WTC11 (cell line): ENCODE measurements at regions not wholly inside any gene's neighbourhood (a gene's known extent, or its start where the extent isn't known, plus 50 kb on each side); places are given as distances from the start of the nearest gene placed in this dataset.

Experiments
- ATAC-seq: fragments of 200-7000 bp; cut with Tn5 transposase; 2 replicates; pipeline ENCODE4 v1.10.0; 2021; ENCODE audit warnings: mild to moderate bottlenecking, moderate library complexity
- CTCF ChIA-PET: fragments of 300-600 bp; sonication (Branson Sonifier 250); formaldehyde crosslinking; loops from one replicate; lab custom pipeline; 2021; ENCODE audit warnings: antibody characterized with exemption; lab: Charles Lee
- POLR2A ChIA-PET: fragments of 350-600 bp; sonication (Branson Sonifier 250); formaldehyde crosslinking; loops from one replicate; lab custom pipeline; 2021; ENCODE audit warnings: antibody characterized with exemption; lab: Charles Lee
- DNase-seq: peaks from one replicate; pipeline ENCODE4 v3.0.0; 2021; ENCODE audit warnings: low spot score
- H3K27ac Mint-ChIP-seq: 2 replicates; pipeline ENCODE4 v1.8.0; 2021; ENCODE audit warnings: mixed read lengths
- H3K27me3 Mint-ChIP-seq: 2 replicates; pipeline ENCODE4 v1.8.0; 2021; ENCODE audit warnings: low read depth, mild to moderate bottlenecking, moderate library complexity, mixed read lengths
- H3K36me3 Mint-ChIP-seq: 2 replicates; pipeline ENCODE4 v1.8.0; 2021; ENCODE audit warnings: mixed read lengths
- H3K4me1 Mint-ChIP-seq: 2 replicates; pipeline ENCODE4 v1.8.0; 2022; ENCODE audit warnings: mixed read lengths
- H3K4me3 Mint-ChIP-seq: 2 replicates; pipeline ENCODE4 v1.8.0; 2021; ENCODE audit warnings: mild to moderate bottlenecking, moderate library complexity, mixed read lengths
- H3K9me3 Mint-ChIP-seq: 2 replicates; pipeline ENCODE4 v1.8.0; 2021; ENCODE audit warnings: mixed read lengths
- CDX4 ChIP-seq: fragments of 250-450 bp; sonication (Bioruptor Pico); IDR thresholded peaks from 2 replicates; pipeline ENCODE4 v1.9.0; 2021; ENCODE audit warnings: moderate library complexity, mild to moderate bottlenecking, inconsistent platforms, borderline replicate concordance
- CTCF ChIP-seq: fragments of 200-600 bp; IDR thresholded peaks from 2 replicates; pipeline ENCODE4 v1.8.0; 2022; ENCODE audit warnings: antibody characterized with exemption
- FOXP1 ChIP-seq: sonication (generic); formaldehyde crosslinking; IDR thresholded peaks from 2 replicates; pipeline ENCODE4 v1.8.0; 2022; ENCODE audit warnings: missing genetic modification reagents, mild to moderate bottlenecking, moderate library complexity, borderline replicate concordance
- GRHL2 ChIP-seq: fragments of 250-450 bp; sonication (Bioruptor Pico); IDR thresholded peaks from 2 replicates; pipeline ENCODE4 v1.8.0; 2022; ENCODE audit warnings: mild to moderate bottlenecking, moderate library complexity; ENCODE audit not compliant: insufficient replicate concordance, severe bottlenecking
- HMGA2 ChIP-seq: fragments of 250-450 bp; sonication (Bioruptor Pico); IDR thresholded peaks from 2 replicates; pipeline ENCODE4 v1.4.0; 2021; ENCODE audit warnings: mild to moderate bottlenecking, moderate library complexity
- JUN ChIP-seq: sonication (generic); formaldehyde crosslinking; IDR thresholded peaks from 2 replicates; pipeline ENCODE4 v1.8.0; 2023; ENCODE audit warnings: mild to moderate bottlenecking, missing genetic modification reagents
- KAT7 ChIP-seq: sonication (generic); formaldehyde crosslinking; IDR thresholded peaks from 2 replicates; pipeline ENCODE4 v1.8.1; 2023; ENCODE audit warnings: missing genetic modification reagents, mild to moderate bottlenecking, borderline replicate concordance
- OVOL2 ChIP-seq: fragments of 250-450 bp; sonication (Bioruptor Pico); IDR thresholded peaks from 2 replicates; pipeline ENCODE4 v1.9.0; 2021; ENCODE audit warnings: mild to moderate bottlenecking, borderline replicate concordance
- SP1 ChIP-seq: sonication (generic); formaldehyde crosslinking; conservative IDR thresholded peaks from 2 replicates; pipeline ENCODE4 v1.8.1; 2022; ENCODE audit warnings: missing genetic modification reagents
- ZBTB21 ChIP-seq: sonication (generic); formaldehyde crosslinking; IDR thresholded peaks from 2 replicates; pipeline ENCODE4 v1.8.1; 2023; ENCODE audit warnings: mild to moderate bottlenecking, missing genetic modification reagents, borderline replicate concordance
- ZNF138 ChIP-seq: sonication (generic); formaldehyde crosslinking; conservative IDR thresholded peaks from 2 replicates; pipeline ENCODE4 v1.8.1; 2022; ENCODE audit warnings: mild to moderate bottlenecking, moderate library complexity, missing genetic modification reagents
- ZNF232 ChIP-seq: sonication (generic); formaldehyde crosslinking; IDR thresholded peaks from 2 replicates; pipeline ENCODE4 v1.8.0; 2022; ENCODE audit warnings: mild to moderate bottlenecking, missing genetic modification reagents
- ZNF281 ChIP-seq: sonication (generic); formaldehyde crosslinking; IDR thresholded peaks from 2 replicates; pipeline ENCODE4 v1.8.0; 2023; ENCODE audit warnings: mild to moderate bottlenecking, missing genetic modification reagents
- TF ChIP-seq, protein P1 (sequence below): fragments of 250-450 bp; sonication (Bioruptor Pico); IDR thresholded peaks from 2 replicates; pipeline ENCODE4 v1.9.0; 2021; ENCODE audit warnings: mild to moderate bottlenecking
- TF ChIP-seq, protein P2 (sequence below): sonication (generic); formaldehyde crosslinking; IDR thresholded peaks from 2 replicates; pipeline ENCODE4 v1.8.0; 2022; ENCODE audit warnings: mild to moderate bottlenecking, missing genetic modification reagents
- TF ChIP-seq, protein P3 (sequence below): fragments of 250-450 bp; sonication (Bioruptor Pico); IDR thresholded peaks from 2 replicates; pipeline ENCODE4 v1.8.0; 2021; ENCODE audit warnings: mild to moderate bottlenecking
- TF ChIP-seq, protein P4 (sequence below): sonication (generic); formaldehyde crosslinking; IDR thresholded peaks from 2 replicates; pipeline ENCODE4 v1.8.1; 2023; ENCODE audit warnings: mild to moderate bottlenecking, missing genetic modification reagents
- TF ChIP-seq, protein P5 (sequence below): fragments of 250-450 bp; sonication (Bioruptor Pico); IDR thresholded peaks from 2 replicates; pipeline ENCODE4 v1.9.0; 2021; ENCODE audit warnings: mild to moderate bottlenecking, borderline replicate concordance

DNA sequence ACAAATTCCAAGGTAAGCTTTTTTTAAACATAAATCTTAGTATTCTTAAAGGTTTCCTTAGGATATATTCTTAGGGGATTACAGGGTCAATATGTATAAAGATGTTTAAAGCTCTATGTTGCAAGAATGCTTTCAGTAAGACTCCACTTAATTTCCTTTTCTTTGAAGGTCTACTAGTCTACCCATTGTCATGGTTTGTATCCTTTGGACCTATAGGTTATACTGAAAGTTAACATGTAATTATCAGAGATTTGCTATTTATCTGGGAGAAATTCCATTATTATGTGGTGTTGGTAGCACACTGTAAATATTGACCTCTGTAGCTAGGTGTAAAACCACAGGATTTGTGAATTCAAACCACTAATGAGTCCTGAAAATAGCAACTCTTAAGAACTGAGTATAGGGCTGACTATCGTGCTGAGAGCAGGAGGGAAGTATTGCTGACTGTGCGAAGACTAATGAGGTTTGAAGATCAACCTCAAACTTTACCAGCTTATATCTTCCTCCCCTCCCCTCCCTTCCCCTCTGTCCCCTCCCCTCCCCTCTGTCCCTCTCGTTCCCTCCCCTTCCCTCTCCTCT is 85.6 kb downstream of the GADD45G start:
- Mint-ChIP-seq H3K4me3 (no peak overlapping the region), H3K4me1 (peaks cover 50% of the 10 kb centered on the region), H3K27ac (no peak overlapping the region), H3K9me3 (peaks cover 10% of the 10 kb centered on the region), H3K27me3 (peaks cover 7% of the 10 kb centered on the region), H3K36me3 (peaks cover 8% of the 10 kb centered on the region)
- TF ChIP-seq ZBTB21 (no peak), CDX4 (CRISPR knock-in tag) (no peak), CTCF (no peak), ZNF281 (CRISPR knock-in tag) (no peak), FOXP1 (CRISPR knock-in tag) (no peak), OVOL2 (CRISPR knock-in tag) (no peak), ZNF138 (no peak), GRHL2 (CRISPR knock-in tag) (no peak), HMGA2 (CRISPR knock-in tag) (no peak), JUN (no peak), KAT7 (CRISPR knock-in tag) (no peak), ZNF232 (CRISPR knock-in tag) (no peak), SP1 (CRISPR knock-in tag) (no peak)
- TF ChIP-seq, protein P1, sequence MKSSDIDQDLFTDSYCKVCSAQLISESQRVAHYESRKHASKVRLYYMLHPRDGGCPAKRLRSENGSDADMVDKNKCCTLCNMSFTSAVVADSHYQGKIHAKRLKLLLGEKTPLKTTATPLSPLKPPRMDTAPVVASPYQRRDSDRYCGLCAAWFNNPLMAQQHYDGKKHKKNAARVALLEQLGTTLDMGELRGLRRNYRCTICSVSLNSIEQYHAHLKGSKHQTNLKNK = no peak
- TF ChIP-seq, protein P2, sequence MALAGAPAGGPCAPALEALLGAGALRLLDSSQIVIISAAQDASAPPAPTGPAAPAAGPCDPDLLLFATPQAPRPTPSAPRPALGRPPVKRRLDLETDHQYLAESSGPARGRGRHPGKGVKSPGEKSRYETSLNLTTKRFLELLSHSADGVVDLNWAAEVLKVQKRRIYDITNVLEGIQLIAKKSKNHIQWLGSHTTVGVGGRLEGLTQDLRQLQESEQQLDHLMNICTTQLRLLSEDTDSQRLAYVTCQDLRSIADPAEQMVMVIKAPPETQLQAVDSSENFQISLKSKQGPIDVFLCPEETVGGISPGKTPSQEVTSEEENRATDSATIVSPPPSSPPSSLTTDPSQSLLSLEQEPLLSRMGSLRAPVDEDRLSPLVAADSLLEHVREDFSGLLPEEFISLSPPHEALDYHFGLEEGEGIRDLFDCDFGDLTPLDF (CRISPR knock-in tag) = no peak
- TF ChIP-seq, protein P3, sequence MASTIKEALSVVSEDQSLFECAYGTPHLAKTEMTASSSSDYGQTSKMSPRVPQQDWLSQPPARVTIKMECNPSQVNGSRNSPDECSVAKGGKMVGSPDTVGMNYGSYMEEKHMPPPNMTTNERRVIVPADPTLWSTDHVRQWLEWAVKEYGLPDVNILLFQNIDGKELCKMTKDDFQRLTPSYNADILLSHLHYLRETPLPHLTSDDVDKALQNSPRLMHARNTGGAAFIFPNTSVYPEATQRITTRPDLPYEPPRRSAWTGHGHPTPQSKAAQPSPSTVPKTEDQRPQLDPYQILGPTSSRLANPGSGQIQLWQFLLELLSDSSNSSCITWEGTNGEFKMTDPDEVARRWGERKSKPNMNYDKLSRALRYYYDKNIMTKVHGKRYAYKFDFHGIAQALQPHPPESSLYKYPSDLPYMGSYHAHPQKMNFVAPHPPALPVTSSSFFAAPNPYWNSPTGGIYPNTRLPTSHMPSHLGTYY (CRISPR knock-in tag) = no peak
- TF ChIP-seq, protein P4, sequence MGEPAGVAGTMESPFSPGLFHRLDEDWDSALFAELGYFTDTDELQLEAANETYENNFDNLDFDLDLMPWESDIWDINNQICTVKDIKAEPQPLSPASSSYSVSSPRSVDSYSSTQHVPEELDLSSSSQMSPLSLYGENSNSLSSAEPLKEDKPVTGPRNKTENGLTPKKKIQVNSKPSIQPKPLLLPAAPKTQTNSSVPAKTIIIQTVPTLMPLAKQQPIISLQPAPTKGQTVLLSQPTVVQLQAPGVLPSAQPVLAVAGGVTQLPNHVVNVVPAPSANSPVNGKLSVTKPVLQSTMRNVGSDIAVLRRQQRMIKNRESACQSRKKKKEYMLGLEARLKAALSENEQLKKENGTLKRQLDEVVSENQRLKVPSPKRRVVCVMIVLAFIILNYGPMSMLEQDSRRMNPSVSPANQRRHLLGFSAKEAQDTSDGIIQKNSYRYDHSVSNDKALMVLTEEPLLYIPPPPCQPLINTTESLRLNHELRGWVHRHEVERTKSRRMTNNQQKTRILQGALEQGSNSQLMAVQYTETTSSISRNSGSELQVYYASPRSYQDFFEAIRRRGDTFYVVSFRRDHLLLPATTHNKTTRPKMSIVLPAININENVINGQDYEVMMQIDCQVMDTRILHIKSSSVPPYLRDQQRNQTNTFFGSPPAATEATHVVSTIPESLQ = no peak
- TF ChIP-seq, protein P5, sequence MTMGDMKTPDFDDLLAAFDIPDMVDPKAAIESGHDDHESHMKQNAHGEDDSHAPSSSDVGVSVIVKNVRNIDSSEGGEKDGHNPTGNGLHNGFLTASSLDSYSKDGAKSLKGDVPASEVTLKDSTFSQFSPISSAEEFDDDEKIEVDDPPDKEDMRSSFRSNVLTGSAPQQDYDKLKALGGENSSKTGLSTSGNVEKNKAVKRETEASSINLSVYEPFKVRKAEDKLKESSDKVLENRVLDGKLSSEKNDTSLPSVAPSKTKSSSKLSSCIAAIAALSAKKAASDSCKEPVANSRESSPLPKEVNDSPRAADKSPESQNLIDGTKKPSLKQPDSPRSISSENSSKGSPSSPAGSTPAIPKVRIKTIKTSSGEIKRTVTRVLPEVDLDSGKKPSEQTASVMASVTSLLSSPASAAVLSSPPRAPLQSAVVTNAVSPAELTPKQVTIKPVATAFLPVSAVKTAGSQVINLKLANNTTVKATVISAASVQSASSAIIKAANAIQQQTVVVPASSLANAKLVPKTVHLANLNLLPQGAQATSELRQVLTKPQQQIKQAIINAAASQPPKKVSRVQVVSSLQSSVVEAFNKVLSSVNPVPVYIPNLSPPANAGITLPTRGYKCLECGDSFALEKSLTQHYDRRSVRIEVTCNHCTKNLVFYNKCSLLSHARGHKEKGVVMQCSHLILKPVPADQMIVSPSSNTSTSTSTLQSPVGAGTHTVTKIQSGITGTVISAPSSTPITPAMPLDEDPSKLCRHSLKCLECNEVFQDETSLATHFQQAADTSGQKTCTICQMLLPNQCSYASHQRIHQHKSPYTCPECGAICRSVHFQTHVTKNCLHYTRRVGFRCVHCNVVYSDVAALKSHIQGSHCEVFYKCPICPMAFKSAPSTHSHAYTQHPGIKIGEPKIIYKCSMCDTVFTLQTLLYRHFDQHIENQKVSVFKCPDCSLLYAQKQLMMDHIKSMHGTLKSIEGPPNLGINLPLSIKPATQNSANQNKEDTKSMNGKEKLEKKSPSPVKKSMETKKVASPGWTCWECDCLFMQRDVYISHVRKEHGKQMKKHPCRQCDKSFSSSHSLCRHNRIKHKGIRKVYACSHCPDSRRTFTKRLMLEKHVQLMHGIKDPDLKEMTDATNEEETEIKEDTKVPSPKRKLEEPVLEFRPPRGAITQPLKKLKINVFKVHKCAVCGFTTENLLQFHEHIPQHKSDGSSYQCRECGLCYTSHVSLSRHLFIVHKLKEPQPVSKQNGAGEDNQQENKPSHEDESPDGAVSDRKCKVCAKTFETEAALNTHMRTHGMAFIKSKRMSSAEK (CRISPR knock-in tag) = no peak
- ChIA-PET POLR2A (no interaction called here), CTCF (interaction anchor here (1.0 kb wide), 1 partner anchor 97 kb away, joined by 3 read pairs; no protein-coding TSS in a partner anchor)
- no peak for ATAC-seq
- no peak for DNase-seq
